ENCODE measurements at regions not wholly inside any gene's neighbourhood (a gene's known extent, or its start where the extent isn't known, plus 50 kb on each side); places are given as distances from the start of the nearest gene placed in this dataset.

GRCh38 chr6:155771822-155772221 is 316.2 kb upstream of the NOX3 start (continued):
- TF ChIP-seq ZNF462 (CRISPR knock-in tag; IDR thresholded peaks at IDR 0.05) = no peak
- no peak for TF ChIP-seq JUNB (IDR thresholded peaks at IDR 0.05; ENCODE audit: unreplicated experiment)
- no peak for TF ChIP-seq ETS1 (IDR thresholded peaks at IDR 0.05)

- H3K4me3 Mint-ChIP-seq = no peak overlapping the region
- TF ChIP-seq ZNF114 (CRISPR knock-in tag; IDR thresholded peaks at IDR 0.05) (no peak), ZNF462 (CRISPR knock-in tag; IDR thresholded peaks at IDR 0.05) (no peak), CREB1 (CRISPR knock-in tag; IDR thresholded peaks at IDR 0.05; ENCODE audit: low read depth) (no peak), JUNB (IDR thresholded peaks at IDR 0.05; ENCODE audit: unreplicated experiment) (no peak)
Measured at GRCh38 chr6:155770856-155771255, 315.2 kb upstream of the NOX3 start.

More at GRCh38 chr6:155770856-155771255, 315.2 kb upstream of the NOX3 start:
- H3K27ac Mint-ChIP-seq = no peak overlapping the region
- Histone ChIP-seq H3K4me1 (ENCODE audit: insufficient read depth) (no peaks in the 10 kb centered on the region), H3K79me2 (replicated peaks; ENCODE audit: insufficient read depth) (no peaks in the 10 kb centered on the region), H3K27me3 (ENCODE audit: insufficient read depth) (no peaks in the 10 kb centered on the region), H3K36me3 (ENCODE audit: insufficient read depth) (0 out of 2 replicates have a peak, but pooled peaks cover 4% of the 10 kb centered on the region), H2AFZ (no peak overlapping the region), H3K4me3 (no peak overlapping the region), H3F3A (replicated peaks; ENCODE audit: low read depth) (no peaks in the 10 kb centered on the region), H3K4me2 (no peak overlapping the region), H4K20me1 (replicated peaks; ENCODE audit: insufficient read depth) (no peaks in the 10 kb centered on the region), H3K9me2 (ENCODE audit: insufficient read depth) (no peaks in the 10 kb centered on the region), H3K27ac (ENCODE audit: low read depth) (no peak overlapping the region)
- ATAC-seq = no peak
- no peaks in the 10 kb centered on the region; the same call in 2 of the 3 replicates for H3K36me3 Mint-ChIP-seq (ENCODE audit: low read depth)
- no peak for DNase-seq (ENCODE audit: low spot score)
- no peaks in the 10 kb centered on the region for H3K27me3 Mint-ChIP-seq (ENCODE audit: insufficient read depth, low read depth, poor library complexity)
- H3K4me1 Mint-ChIP-seq = no peaks in the 10 kb centered on the region
- H3K9me3 Mint-ChIP-seq = peaks cover 11% of the 10 kb centered on the region; the same call in 2 of the 3 replicates

All from GM23338 (cell line).